ENCODE measurements at regions not wholly inside any gene's neighbourhood (a gene's known extent, or its start where the extent isn't known, plus 50 kb on each side); places are given as distances from the start of the nearest gene placed in this dataset.
"Not testable (repeated sequence)": the region's sequence is repeated elsewhere in the genome, so short reads cannot be mapped to it uniquely, and the experiment has no call there.

DNA sequence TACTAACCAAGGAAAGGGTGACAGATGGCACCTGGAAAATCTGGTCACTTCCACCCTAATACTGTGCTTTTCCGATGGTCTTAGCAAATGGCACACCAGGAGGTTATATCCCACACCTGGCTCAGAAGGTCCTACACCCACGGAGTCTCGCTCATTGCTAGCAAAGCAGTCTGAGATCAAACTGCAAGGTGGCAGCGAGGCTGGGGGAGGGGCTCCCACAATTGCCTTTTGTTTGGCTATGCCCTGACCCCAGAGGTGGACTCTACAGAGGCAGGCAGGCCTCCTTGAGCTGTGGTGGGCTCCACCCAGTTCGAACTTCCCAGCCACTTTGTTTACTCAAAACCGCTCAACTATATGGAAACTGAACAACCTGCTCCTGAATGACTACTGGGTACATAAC lies 50.3 kb upstream of the UGT2B15 start:
- not testable (repeated sequence) for DNase-seq (ENCODE audit: low spot score); H3K4me3 ChIP-seq; H3K27me3 Mint-ChIP-seq (ENCODE audit: insufficient read depth, low read depth)

DNA sequence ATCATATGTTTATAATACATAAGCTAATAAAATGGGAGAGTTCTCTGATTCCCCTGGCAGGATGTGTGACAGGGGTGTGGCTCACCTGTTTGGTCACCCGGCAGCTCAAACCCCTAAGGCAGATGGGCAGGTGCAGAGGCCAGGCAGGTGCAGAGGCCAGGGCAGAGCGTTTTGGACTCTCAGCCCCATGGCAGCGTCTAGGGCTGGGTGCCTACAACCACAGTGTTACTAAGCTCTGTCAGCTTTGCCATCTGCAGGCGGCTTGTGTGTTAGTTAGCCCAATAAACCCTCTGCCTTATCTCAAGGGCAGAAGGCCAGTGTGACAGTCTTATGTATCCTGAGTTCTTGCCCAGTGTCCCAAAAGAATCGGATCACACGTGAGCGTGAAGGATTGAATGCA lies 54.0 kb upstream of the UGT2B15 start:
- H3K79me2 ChIP-seq (ENCODE audit: low read depth), result no peaks in the 10 kb centered on the region
- peaks cover 6% of the 10 kb centered on the region for H3K9me3 Mint-ChIP-seq
- TF ChIP-seq, protein P1, sequence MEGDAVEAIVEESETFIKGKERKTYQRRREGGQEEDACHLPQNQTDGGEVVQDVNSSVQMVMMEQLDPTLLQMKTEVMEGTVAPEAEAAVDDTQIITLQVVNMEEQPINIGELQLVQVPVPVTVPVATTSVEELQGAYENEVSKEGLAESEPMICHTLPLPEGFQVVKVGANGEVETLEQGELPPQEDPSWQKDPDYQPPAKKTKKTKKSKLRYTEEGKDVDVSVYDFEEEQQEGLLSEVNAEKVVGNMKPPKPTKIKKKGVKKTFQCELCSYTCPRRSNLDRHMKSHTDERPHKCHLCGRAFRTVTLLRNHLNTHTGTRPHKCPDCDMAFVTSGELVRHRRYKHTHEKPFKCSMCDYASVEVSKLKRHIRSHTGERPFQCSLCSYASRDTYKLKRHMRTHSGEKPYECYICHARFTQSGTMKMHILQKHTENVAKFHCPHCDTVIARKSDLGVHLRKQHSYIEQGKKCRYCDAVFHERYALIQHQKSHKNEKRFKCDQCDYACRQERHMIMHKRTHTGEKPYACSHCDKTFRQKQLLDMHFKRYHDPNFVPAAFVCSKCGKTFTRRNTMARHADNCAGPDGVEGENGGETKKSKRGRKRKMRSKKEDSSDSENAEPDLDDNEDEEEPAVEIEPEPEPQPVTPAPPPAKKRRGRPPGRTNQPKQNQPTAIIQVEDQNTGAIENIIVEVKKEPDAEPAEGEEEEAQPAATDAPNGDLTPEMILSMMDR (IDR thresholded peaks at IDR 0.05), result no peak
- no peak for TF ChIP-seq EZH2phosphoT487 (IDR thresholded peaks at IDR 0.05)
- no peak for TF ChIP-seq EZH2 (IDR thresholded peaks at IDR 0.05)
- H3K36me3 ChIP-seq, result no peaks in the 10 kb centered on the region
- no peaks in the 10 kb centered on the region for H3K4me1 Mint-ChIP-seq
- no peaks in the 10 kb centered on the region for H4K20me1 ChIP-seq (ENCODE audit: low read depth)
- DNase-seq (ENCODE audit: low spot score), result no peak
- no peak overlapping the region for H2AFZ ChIP-seq (replicated peaks)
- no peak overlapping the region for H3K4me2 ChIP-seq
- H3K36me3 Mint-ChIP-seq, result no peaks in the 10 kb centered on the region
- H3K4me3 Mint-ChIP-seq, result no peak overlapping the region
- H3K27me3 ChIP-seq, result no peaks in the 10 kb centered on the region
- no peak overlapping the region for H3K27ac ChIP-seq
- no peaks in the 10 kb centered on the region for H3F3A ChIP-seq (ENCODE audit: low read depth)
- no peaks in the 10 kb centered on the region for H3K4me1 ChIP-seq
- peaks cover 3% of the 10 kb centered on the region for H3K27me3 Mint-ChIP-seq (ENCODE audit: insufficient read depth, low read depth)
- H3K9ac ChIP-seq, result no peak overlapping the region
- no peaks in the 10 kb centered on the region for H3K9me3 ChIP-seq (ENCODE audit: low read depth)
- no peak overlapping the region for H3K4me3 ChIP-seq
- H3K27ac Mint-ChIP-seq, result no peak overlapping the region

More for the DNA sequence above, 50.3 kb upstream of the UGT2B15 start:
- H4K20me1 ChIP-seq (ENCODE audit: low read depth); H3K27ac Mint-ChIP-seq; H3K4me1 ChIP-seq; H3K9me3 Mint-ChIP-seq; H3K4me2 ChIP-seq; H3K36me3 ChIP-seq; H3K36me3 Mint-ChIP-seq; H3F3A ChIP-seq (ENCODE audit: low read depth); H3K27ac ChIP-seq; H3K9me3 ChIP-seq (ENCODE audit: low read depth); H3K4me1 Mint-ChIP-seq; H3K79me2 ChIP-seq (ENCODE audit: low read depth); H3K9ac ChIP-seq; H3K4me3 Mint-ChIP-seq; H3K27me3 ChIP-seq; H2AFZ ChIP-seq (replicated peaks): not testable (repeated sequence)

DNA sequence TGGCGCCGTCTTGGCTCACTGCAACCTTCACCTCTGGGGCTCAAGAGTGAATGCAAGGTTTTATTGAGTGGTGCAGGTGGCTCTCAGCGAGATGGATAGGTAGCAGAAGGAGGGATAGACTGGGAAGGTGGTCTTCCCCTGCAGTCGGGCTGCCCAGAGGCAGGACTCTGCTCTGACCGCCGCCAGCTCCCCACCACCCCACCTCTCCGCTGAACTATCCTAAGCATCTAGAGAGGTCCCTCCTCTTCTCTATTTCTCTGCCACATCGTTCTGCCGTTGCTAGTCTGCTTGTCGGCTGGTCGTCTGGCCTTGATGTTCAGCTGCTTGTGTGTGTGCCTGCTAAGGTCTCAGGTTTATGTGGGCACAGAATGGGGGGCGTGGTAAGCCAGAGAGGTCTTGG lies 54.5 kb upstream of the UGT2B15 start:
- no peak overlapping the region for H3K27ac ChIP-seq
- H3K4me3 Mint-ChIP-seq, result no peak overlapping the region
- no peaks in the 10 kb centered on the region for H3K27me3 ChIP-seq
- H3K36me3 Mint-ChIP-seq, result no peaks in the 10 kb centered on the region
- H3K4me1 Mint-ChIP-seq, result no peaks in the 10 kb centered on the region
- no peaks in the 10 kb centered on the region for H3K36me3 ChIP-seq
- H3K9ac ChIP-seq, result no peak overlapping the region
- H3K9me3 ChIP-seq (ENCODE audit: low read depth), result no peaks in the 10 kb centered on the region
- H3F3A ChIP-seq (ENCODE audit: low read depth), result no peaks in the 10 kb centered on the region
- H3K9me3 Mint-ChIP-seq, result peaks cover 9% of the 10 kb centered on the region
- no peak for DNase-seq (ENCODE audit: low spot score)
- TF ChIP-seq, protein P1 (IDR thresholded peaks at IDR 0.05), result no peak
- TF ChIP-seq EZH2 (IDR thresholded peaks at IDR 0.05), result no peak
- no peak for TF ChIP-seq EZH2phosphoT487 (IDR thresholded peaks at IDR 0.05)
- no peak overlapping the region for H3K27ac Mint-ChIP-seq
- peaks cover 3% of the 10 kb centered on the region for H3K27me3 Mint-ChIP-seq (ENCODE audit: insufficient read depth, low read depth)
- H3K79me2 ChIP-seq (ENCODE audit: low read depth), result no peaks in the 10 kb centered on the region
- H3K4me2 ChIP-seq, result no peak overlapping the region
- no peaks in the 10 kb centered on the region for H3K4me1 ChIP-seq
- no peak overlapping the region for H2AFZ ChIP-seq (replicated peaks)
- no peak overlapping the region for H3K4me3 ChIP-seq
- H4K20me1 ChIP-seq (ENCODE audit: low read depth), result no peaks in the 10 kb centered on the region

DNA sequence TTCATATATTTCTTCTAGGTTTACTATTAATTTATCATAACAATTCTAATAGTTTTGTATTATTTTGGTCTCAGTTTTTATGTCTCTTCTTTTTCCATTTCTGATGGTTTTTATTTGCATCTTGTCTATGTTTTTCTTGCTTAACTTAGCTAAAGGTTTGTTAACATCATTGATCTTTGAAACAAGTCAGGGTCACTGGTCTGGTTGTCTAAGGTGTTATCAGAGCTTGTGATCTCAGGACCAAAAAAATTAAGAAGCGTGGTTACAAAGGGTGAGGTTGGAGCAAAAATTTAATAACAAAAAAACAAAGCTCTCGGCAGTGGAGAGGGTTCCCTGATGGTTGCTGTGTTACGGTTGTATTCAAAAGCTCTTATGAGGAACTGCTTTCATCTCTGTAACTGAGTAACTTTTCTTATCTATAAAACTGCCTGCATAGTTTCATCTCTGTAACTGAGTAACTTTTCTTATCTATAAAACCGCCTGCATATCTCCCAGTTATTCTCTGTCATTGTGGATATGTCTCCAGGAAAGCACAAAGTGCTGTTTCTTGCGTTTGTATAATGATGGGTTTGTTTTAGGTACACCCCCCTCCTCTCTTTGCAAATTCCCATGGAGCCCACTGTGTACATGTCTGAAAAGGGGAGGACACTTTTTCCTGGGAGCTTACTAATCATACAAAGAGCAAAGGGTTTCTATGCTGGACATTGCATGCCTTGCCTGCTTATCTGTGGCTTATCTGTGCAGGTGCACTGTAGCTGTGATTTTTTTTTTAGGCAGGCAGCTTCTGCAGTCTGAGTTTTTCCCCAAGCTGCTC lies 62.4 kb upstream of the UGT2B15 start:
- H3K4me1 Mint-ChIP-seq, result peaks cover 27% of the 10 kb centered on the region
- H3K9me3 ChIP-seq (ENCODE audit: low read depth), result no peaks in the 10 kb centered on the region
- H3K4me3 ChIP-seq, result no peak overlapping the region
- H2AFZ ChIP-seq (replicated peaks), result peak overlapping the region; percentile 0
- no peaks in the 10 kb centered on the region for H3F3A ChIP-seq (ENCODE audit: low read depth)
- H3K27me3 ChIP-seq, result no peaks in the 10 kb centered on the region
- no peaks in the 10 kb centered on the region for H3K36me3 Mint-ChIP-seq
- TF ChIP-seq, protein P1 (IDR thresholded peaks at IDR 0.05), result no peak
- TF ChIP-seq EZH2 (IDR thresholded peaks at IDR 0.05), result no peak
- no peak for TF ChIP-seq EZH2phosphoT487 (IDR thresholded peaks at IDR 0.05)
- H3K27me3 Mint-ChIP-seq (ENCODE audit: insufficient read depth, low read depth), result peaks cover 3% of the 10 kb centered on the region
- DNase-seq (ENCODE audit: low spot score), result peak; percentile 13
- H3K4me3 Mint-ChIP-seq, result no peak overlapping the region
- H4K20me1 ChIP-seq (ENCODE audit: low read depth), result no peaks in the 10 kb centered on the region
- H3K36me3 ChIP-seq, result no peaks in the 10 kb centered on the region
- peak overlapping the region; percentile 94 for H3K27ac Mint-ChIP-seq
- H3K4me2 ChIP-seq, result no peak overlapping the region
- no peaks in the 10 kb centered on the region for H3K79me2 ChIP-seq (ENCODE audit: low read depth)
- no peak overlapping the region for H3K9ac ChIP-seq
- H3K9me3 Mint-ChIP-seq, result peaks cover 16% of the 10 kb centered on the region
- no peaks in the 10 kb centered on the region for H3K4me1 ChIP-seq
- H3K27ac ChIP-seq, result no peak overlapping the region
